ENCODE measurements at regions not wholly inside any gene's neighbourhood (a gene's known extent, or its start where the extent isn't known, plus 50 kb on each side); places are given as distances from the start of the nearest gene placed in this dataset.

GRCh38 chr15:66959066-66959465 lies 106.3 kb upstream of the SMAD3 start (continued):
- TF ChIP-seq, protein P1, sequence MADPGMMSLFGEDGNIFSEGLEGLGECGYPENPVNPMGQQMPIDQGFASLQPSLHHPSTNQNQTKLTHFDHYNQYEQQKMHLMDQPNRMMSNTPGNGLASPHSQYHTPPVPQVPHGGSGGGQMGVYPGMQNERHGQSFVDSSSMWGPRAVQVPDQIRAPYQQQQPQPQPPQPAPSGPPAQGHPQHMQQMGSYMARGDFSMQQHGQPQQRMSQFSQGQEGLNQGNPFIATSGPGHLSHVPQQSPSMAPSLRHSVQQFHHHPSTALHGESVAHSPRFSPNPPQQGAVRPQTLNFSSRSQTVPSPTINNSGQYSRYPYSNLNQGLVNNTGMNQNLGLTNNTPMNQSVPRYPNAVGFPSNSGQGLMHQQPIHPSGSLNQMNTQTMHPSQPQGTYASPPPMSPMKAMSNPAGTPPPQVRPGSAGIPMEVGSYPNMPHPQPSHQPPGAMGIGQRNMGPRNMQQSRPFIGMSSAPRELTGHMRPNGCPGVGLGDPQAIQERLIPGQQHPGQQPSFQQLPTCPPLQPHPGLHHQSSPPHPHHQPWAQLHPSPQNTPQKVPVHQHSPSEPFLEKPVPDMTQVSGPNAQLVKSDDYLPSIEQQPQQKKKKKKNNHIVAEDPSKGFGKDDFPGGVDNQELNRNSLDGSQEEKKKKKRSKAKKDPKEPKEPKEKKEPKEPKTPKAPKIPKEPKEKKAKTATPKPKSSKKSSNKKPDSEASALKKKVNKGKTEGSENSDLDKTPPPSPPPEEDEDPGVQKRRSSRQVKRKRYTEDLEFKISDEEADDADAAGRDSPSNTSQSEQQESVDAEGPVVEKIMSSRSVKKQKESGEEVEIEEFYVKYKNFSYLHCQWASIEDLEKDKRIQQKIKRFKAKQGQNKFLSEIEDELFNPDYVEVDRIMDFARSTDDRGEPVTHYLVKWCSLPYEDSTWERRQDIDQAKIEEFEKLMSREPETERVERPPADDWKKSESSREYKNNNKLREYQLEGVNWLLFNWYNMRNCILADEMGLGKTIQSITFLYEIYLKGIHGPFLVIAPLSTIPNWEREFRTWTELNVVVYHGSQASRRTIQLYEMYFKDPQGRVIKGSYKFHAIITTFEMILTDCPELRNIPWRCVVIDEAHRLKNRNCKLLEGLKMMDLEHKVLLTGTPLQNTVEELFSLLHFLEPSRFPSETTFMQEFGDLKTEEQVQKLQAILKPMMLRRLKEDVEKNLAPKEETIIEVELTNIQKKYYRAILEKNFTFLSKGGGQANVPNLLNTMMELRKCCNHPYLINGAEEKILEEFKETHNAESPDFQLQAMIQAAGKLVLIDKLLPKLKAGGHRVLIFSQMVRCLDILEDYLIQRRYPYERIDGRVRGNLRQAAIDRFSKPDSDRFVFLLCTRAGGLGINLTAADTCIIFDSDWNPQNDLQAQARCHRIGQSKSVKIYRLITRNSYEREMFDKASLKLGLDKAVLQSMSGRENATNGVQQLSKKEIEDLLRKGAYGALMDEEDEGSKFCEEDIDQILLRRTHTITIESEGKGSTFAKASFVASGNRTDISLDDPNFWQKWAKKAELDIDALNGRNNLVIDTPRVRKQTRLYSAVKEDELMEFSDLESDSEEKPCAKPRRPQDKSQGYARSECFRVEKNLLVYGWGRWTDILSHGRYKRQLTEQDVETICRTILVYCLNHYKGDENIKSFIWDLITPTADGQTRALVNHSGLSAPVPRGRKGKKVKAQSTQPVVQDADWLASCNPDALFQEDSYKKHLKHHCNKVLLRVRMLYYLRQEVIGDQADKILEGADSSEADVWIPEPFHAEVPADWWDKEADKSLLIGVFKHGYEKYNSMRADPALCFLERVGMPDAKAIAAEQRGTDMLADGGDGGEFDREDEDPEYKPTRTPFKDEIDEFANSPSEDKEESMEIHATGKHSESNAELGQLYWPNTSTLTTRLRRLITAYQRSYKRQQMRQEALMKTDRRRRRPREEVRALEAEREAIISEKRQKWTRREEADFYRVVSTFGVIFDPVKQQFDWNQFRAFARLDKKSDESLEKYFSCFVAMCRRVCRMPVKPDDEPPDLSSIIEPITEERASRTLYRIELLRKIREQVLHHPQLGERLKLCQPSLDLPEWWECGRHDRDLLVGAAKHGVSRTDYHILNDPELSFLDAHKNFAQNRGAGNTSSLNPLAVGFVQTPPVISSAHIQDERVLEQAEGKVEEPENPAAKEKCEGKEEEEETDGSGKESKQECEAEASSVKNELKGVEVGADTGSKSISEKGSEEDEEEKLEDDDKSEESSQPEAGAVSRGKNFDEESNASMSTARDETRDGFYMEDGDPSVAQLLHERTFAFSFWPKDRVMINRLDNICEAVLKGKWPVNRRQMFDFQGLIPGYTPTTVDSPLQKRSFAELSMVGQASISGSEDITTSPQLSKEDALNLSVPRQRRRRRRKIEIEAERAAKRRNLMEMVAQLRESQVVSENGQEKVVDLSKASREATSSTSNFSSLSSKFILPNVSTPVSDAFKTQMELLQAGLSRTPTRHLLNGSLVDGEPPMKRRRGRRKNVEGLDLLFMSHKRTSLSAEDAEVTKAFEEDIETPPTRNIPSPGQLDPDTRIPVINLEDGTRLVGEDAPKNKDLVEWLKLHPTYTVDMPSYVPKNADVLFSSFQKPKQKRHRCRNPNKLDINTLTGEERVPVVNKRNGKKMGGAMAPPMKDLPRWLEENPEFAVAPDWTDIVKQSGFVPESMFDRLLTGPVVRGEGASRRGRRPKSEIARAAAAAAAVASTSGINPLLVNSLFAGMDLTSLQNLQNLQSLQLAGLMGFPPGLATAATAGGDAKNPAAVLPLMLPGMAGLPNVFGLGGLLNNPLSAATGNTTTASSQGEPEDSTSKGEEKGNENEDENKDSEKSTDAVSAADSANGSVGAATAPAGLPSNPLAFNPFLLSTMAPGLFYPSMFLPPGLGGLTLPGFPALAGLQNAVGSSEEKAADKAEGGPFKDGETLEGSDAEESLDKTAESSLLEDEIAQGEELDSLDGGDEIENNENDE (IDR thresholded peaks at IDR 0.05; ENCODE audit: insufficient replicate concordance, low read length) = no peak
- TF ChIP-seq KDM5A (IDR thresholded peaks at IDR 0.05; ENCODE audit: low read length) (no peak), SP2 (IDR thresholded peaks at IDR 0.05; ENCODE audit: low read length) (no peak), ATF2 (IDR thresholded peaks at IDR 0.05; ENCODE audit: low read length) (no peak), CREB1 (IDR thresholded peaks at IDR 0.05) (no peak), CTCF (IDR thresholded peaks at IDR 0.05; ENCODE audit: control extremely low read depth in 1 of 3, insufficient read depth in 1 of 3, low read depth in 1 of 3, low read length in 3 of 3) (no peak), SP1 (IDR thresholded peaks at IDR 0.05; ENCODE audit: low read depth, low read length) (no peak), KDM4A (IDR thresholded peaks at IDR 0.05; ENCODE audit: low read depth, low read length, severe bottlenecking) (no peak), BRCA1 (IDR thresholded peaks at IDR 0.05; ENCODE audit: low read depth, low read length) (no peak)
